Thoracic aorta (tissue), 2 donors: ENCODE measurements at regions not wholly inside any gene's neighbourhood (a gene's known extent, or its start where the extent isn't known, plus 50 kb on each side); places are given as distances from the start of the nearest gene placed in this dataset.

Source experiments
- ATAC-seq: fragments of 150-250 bp; one replicate; pipeline ENCODE4 v1.8.0; 2017; ENCODE audit warnings: low read depth; ENCODE audit not compliant: insufficient number of reproducible peaks, low FRiP score
- DNase-seq: peaks from one replicate; pipeline ENCODE4 v3.0.0-alpha.2; 2020; ENCODE audit warnings: low spot score
- H3K27ac ChIP-seq, 2 donors: fragments of 200-600 bp; sonication (generic); 1 replicate in 1 of 2; 2 replicates in 1 of 2; pipeline ENCODE4 v1.5.1; 2016; ENCODE audit warnings: mild to moderate bottlenecking in 2 of 2, moderate library complexity in 2 of 2
- H3K27me3 ChIP-seq: fragments of 200-600 bp; sonication (generic); replicated peaks from 2 replicates; pipeline ENCODE4 v1.6.0; 2016; ENCODE audit warnings: mild to moderate bottlenecking; ENCODE audit not compliant: insufficient read depth
- H3K36me3 ChIP-seq: fragments of 200-600 bp; sonication (generic); one replicate; pipeline ENCODE4 v1.5.1; 2016
- H3K4me1 ChIP-seq, 2 donors: fragments of 200-600 bp; sonication (generic); 1 replicate in 1 of 2; 2 replicates in 1 of 2; pipeline versions ENCODE4 v1.5.1 to v1.6.0; 2016; ENCODE audit warnings: low read depth in 2 of 2, mild to moderate bottlenecking in 1 of 2; ENCODE audit not compliant: control insufficient read depth in 1 of 2
- H3K4me3 ChIP-seq: fragments of 200-600 bp; sonication (generic); 2 replicates; pipeline ENCODE4 v1.5.1; 2016; ENCODE audit warnings: mild to moderate bottlenecking
- H3K9me3 ChIP-seq: fragments of 200-600 bp; sonication (generic); 2 replicates; pipeline ENCODE4 v1.5.1; 2016
- CTCF ChIP-seq: fragments of 200-600 bp; sonication (generic); IDR thresholded peaks from one replicate; pipeline ENCODE4 v1.5.1; 2019; ENCODE audit warnings: antibody characterized with exemption

GRCh38 chr11:133738624-133739023 is 106.7 kb downstream of the SPATA19 start:
- Histone ChIP-seq H3K4me1 (no peaks in the 10 kb centered on the region), H3K27ac (no peak overlapping the region), H3K4me3 (no peak overlapping the region), H3K9me3 (no peaks in the 10 kb centered on the region), H3K27me3 (no peaks in the 10 kb centered on the region), H3K36me3 (no peaks in the 10 kb centered on the region)
- ATAC-seq (no peak), DNase-seq (no peak)
- TF ChIP-seq CTCF = no peak

- ATAC-seq (no peak), DNase-seq (no peak)
- H3K36me3 ChIP-seq = no peaks in the 10 kb centered on the region
- H3K27me3 ChIP-seq = no peaks in the 10 kb centered on the region
- H3K9me3 ChIP-seq = no peaks in the 10 kb centered on the region
- H3K27ac ChIP-seq = no peak overlapping the region
- TF ChIP-seq CTCF = no peak
- no peaks in the 10 kb centered on the region for H3K4me1 ChIP-seq
- H3K4me3 ChIP-seq = no peak overlapping the region
These were observed 111.7 kb downstream of the SPATA19 start for GRCh38 chr11:133733631-133734030.

- no peaks in the 10 kb centered on the region for H3K27me3 ChIP-seq
- DNase-seq (no peak), ATAC-seq (no peak)
- no peaks in the 10 kb centered on the region for H3K4me1 ChIP-seq
- TF ChIP-seq CTCF = no peak
- H3K4me3 ChIP-seq = no peak overlapping the region
- no peak overlapping the region for H3K27ac ChIP-seq
- H3K36me3 ChIP-seq = no peaks in the 10 kb centered on the region
- H3K9me3 ChIP-seq = no peaks in the 10 kb centered on the region
These were observed 113.1 kb downstream of the SPATA19 start for GRCh38 chr11:133732109-133732674.

- Histone ChIP-seq H3K9me3 (no peaks in the 10 kb centered on the region), H3K27ac (no peak overlapping the region), H3K36me3 (no peaks in the 10 kb centered on the region), H3K27me3 (no peaks in the 10 kb centered on the region), H3K4me3 (no peak overlapping the region), H3K4me1 (no peaks in the 10 kb centered on the region)
- no peak for TF ChIP-seq CTCF
- ATAC-seq (no peak), DNase-seq (no peak)
These were observed 117.5 kb downstream of the SPATA19 start for GRCh38 chr11:133727774-133728173.

- no peaks in the 10 kb centered on the region for H3K4me1 ChIP-seq
- H3K27me3 ChIP-seq = no peaks in the 10 kb centered on the region
- ATAC-seq (no peak), DNase-seq (no peak)
- no peak for TF ChIP-seq CTCF
- H3K36me3 ChIP-seq = no peaks in the 10 kb centered on the region
- H3K27ac ChIP-seq = no peak overlapping the region
- H3K4me3 ChIP-seq = no peak overlapping the region
- H3K9me3 ChIP-seq = no peaks in the 10 kb centered on the region
These were observed 118.8 kb downstream of the SPATA19 start for GRCh38 chr11:133726542-133726941.
